ENCODE measurements at regions not wholly inside any gene's neighbourhood (a gene's known extent, or its start where the extent isn't known, plus 50 kb on each side); places are given as distances from the start of the nearest gene placed in this dataset.
"Not testable (repeated sequence)": the region's sequence is repeated elsewhere in the genome, so short reads cannot be mapped to it uniquely, and the experiment has no call there.

GRCh38 chr1:194755241-194755994 is 1569.0 kb upstream of the B3GALT2 start:
- DNase-seq (ENCODE audit: low read depth), result no peak

GRCh38 chr1:194738843-194739242 is 1552.4 kb upstream of the B3GALT2 start:
- not testable (repeated sequence) for H3K4me3 ChIP-seq (ENCODE audit: low read depth, low read length); DNase-seq (ENCODE audit: low read depth)

More at GRCh38 chr1:194755241-194755994, 1569.0 kb upstream of the B3GALT2 start:
- TF ChIP-seq, protein P1, sequence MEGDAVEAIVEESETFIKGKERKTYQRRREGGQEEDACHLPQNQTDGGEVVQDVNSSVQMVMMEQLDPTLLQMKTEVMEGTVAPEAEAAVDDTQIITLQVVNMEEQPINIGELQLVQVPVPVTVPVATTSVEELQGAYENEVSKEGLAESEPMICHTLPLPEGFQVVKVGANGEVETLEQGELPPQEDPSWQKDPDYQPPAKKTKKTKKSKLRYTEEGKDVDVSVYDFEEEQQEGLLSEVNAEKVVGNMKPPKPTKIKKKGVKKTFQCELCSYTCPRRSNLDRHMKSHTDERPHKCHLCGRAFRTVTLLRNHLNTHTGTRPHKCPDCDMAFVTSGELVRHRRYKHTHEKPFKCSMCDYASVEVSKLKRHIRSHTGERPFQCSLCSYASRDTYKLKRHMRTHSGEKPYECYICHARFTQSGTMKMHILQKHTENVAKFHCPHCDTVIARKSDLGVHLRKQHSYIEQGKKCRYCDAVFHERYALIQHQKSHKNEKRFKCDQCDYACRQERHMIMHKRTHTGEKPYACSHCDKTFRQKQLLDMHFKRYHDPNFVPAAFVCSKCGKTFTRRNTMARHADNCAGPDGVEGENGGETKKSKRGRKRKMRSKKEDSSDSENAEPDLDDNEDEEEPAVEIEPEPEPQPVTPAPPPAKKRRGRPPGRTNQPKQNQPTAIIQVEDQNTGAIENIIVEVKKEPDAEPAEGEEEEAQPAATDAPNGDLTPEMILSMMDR (IDR thresholded peaks at IDR 0.05; ENCODE audit: insufficient read depth, low read length), result no peak
- H3K4me3 ChIP-seq (ENCODE audit: low read depth, low read length), result no peak overlapping the region

- no peak for DNase-seq (ENCODE audit: low read depth)
- TF ChIP-seq, protein P1 (IDR thresholded peaks at IDR 0.05; ENCODE audit: insufficient read depth, low read length), result no peak
- H3K4me3 ChIP-seq (ENCODE audit: low read depth, low read length), result no peak overlapping the region
Observed at GRCh38 chr1:194734970-194735369, 1548.6 kb upstream of the B3GALT2 start.

GRCh38 chr1:194731025-194731424 is 1544.6 kb upstream of the B3GALT2 start:
- TF ChIP-seq, protein P1 (IDR thresholded peaks at IDR 0.05; ENCODE audit: insufficient read depth, low read length), result no peak
- DNase-seq (ENCODE audit: low read depth), result no peak
- H3K4me3 ChIP-seq (ENCODE audit: low read depth, low read length), result no peak overlapping the region

GRCh38 chr1:194730304-194730703 is 1543.9 kb upstream of the B3GALT2 start:
- DNase-seq (ENCODE audit: low read depth), result no peak
- H3K4me3 ChIP-seq (ENCODE audit: low read depth, low read length), result no peak overlapping the region

GRCh38 chr1:194723067-194723466 is 1536.7 kb upstream of the B3GALT2 start:
- no peak overlapping the region for H3K4me3 ChIP-seq (ENCODE audit: low read depth, low read length)
- no peak for DNase-seq (ENCODE audit: low read depth)
- TF ChIP-seq, protein P1 (IDR thresholded peaks at IDR 0.05; ENCODE audit: insufficient read depth, low read length), result no peak

More at GRCh38 chr1:194730304-194730703, 1543.9 kb upstream of the B3GALT2 start:
- TF ChIP-seq, protein P1 (IDR thresholded peaks at IDR 0.05; ENCODE audit: insufficient read depth, low read length), result no peak

- H3K4me3 ChIP-seq (ENCODE audit: low read depth, low read length), result no peak overlapping the region
- DNase-seq (ENCODE audit: low read depth), result no peak
Observed at GRCh38 chr1:194717941-194718340, 1531.5 kb upstream of the B3GALT2 start.

More at GRCh38 chr1:194717941-194718340, 1531.5 kb upstream of the B3GALT2 start:
- TF ChIP-seq, protein P1 (IDR thresholded peaks at IDR 0.05; ENCODE audit: insufficient read depth, low read length), result no peak
